HEK293 (cell line): ENCODE measurements at regions not wholly inside any gene's neighbourhood (a gene's known extent, or its start where the extent isn't known, plus 50 kb on each side); places are given as distances from the start of the nearest gene placed in this dataset.

Experiments used
- HOXA7 ChIP-seq: sonication (generic); formaldehyde crosslinking; IDR thresholded peaks from 2 replicates; pipeline ENCODE4 v1.8.1; 2022; ENCODE audit warnings: missing genetic modification reagents, borderline replicate concordance
- SALL2 ChIP-seq: fragments of 450-650 bp; formaldehyde crosslinking; IDR thresholded peaks from 2 replicates; pipeline ENCODE4 v1.5.0; 2017; ENCODE audit warnings: missing biosample characterization, mild to moderate bottlenecking, missing genetic modification characterization, borderline replicate concordance
- YY1 ChIP-seq: fragments of 450-650 bp; formaldehyde crosslinking; IDR thresholded peaks from 2 replicates; pipeline ENCODE4 v1.5.1; 2018; ENCODE audit warnings: missing biosample characterization, missing genetic modification characterization
- ZNF133 ChIP-seq: fragments of 450-650 bp; formaldehyde crosslinking; IDR thresholded peaks from 2 replicates; pipeline ENCODE4 v1.5.1; 2016; ENCODE audit warnings: missing biosample characterization, missing genetic modification characterization
- ZNF626 ChIP-seq: fragments of 450-650 bp; sonication (Bioruptor Pico); formaldehyde crosslinking; IDR thresholded peaks from 2 replicates; pipeline ENCODE4 v1.5.1; 2018; ENCODE audit warnings: missing biosample characterization, missing genetic modification characterization, inconsistent platforms
- ZNF660 ChIP-seq: fragments of 450-650 bp; IDR thresholded peaks from 2 replicates; pipeline ENCODE4 v1.5.1; 2018; ENCODE audit warnings: missing biosample characterization, mild to moderate bottlenecking, missing genetic modification characterization
- ZNF747 ChIP-seq: fragments of 450-650 bp; formaldehyde crosslinking; IDR thresholded peaks from 2 replicates; pipeline ENCODE4 v1.5.1; 2016; ENCODE audit warnings: missing biosample characterization, missing genetic modification characterization
- ZNF843 ChIP-seq: fragments of 450-650 bp; formaldehyde crosslinking; IDR thresholded peaks from 2 replicates; pipeline ENCODE4 v1.5.1; 2016; ENCODE audit warnings: missing biosample characterization, missing genetic modification characterization
- TF ChIP-seq, protein P1 (sequence below): fragments of 450-650 bp; formaldehyde crosslinking; IDR thresholded peaks from 2 replicates; pipeline ENCODE4 v1.5.1; 2016; ENCODE audit warnings: missing biosample characterization, missing genetic modification characterization
- TF ChIP-seq, protein P2 (sequence below): fragments of 450-650 bp; formaldehyde crosslinking; optimal IDR thresholded peaks from 2 replicates; pipeline ENCODE3; 2016; ENCODE audit warnings: missing biosample characterization, mild to moderate bottlenecking, missing genetic modification characterization
- TF ChIP-seq, protein P3 (sequence below): fragments of 450-650 bp; formaldehyde crosslinking; IDR thresholded peaks from 2 replicates; pipeline ENCODE4 v1.5.1; 2016; ENCODE audit warnings: missing biosample characterization, missing genetic modification characterization
- TF ChIP-seq, protein P4 (sequence below): IDR thresholded peaks from 2 replicates; pipeline ENCODE4 v1.6.1; 2011; ENCODE audit warnings: mild to moderate bottlenecking, low read depth, low read length, borderline replicate concordance

DNA sequence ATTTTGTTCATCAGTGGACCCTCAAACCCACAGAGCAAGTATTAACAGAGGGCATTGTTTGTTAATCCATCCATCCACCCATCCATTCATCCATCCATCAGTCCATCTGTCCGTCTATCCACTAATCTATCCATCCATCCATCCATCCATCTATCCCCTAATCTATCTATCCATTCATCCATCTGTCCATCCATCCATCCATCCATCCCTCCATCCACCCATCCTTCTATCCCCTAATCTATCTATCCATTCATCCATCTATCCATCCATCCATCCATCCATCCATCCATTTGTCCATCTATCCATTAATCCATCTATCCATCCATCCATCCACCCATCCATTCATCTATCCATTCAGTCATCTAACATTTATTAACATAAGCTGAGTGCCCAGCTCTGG lies 307.3 kb downstream of the MIAT start:
- TF ChIP-seq YY1 (tag by site-specific recombination) (no peak), SALL2 (tag by site-specific recombination) (no peak), ZNF133 (tag by site-specific recombination) (no peak), ZNF747 (no peak), ZNF843 (no peak), ZNF626 (tag by site-specific recombination) (no peak), HOXA7 (CRISPR knock-in tag) (no peak), ZNF660 (tag by site-specific recombination) (no peak)
- TF ChIP-seq, protein P1, sequence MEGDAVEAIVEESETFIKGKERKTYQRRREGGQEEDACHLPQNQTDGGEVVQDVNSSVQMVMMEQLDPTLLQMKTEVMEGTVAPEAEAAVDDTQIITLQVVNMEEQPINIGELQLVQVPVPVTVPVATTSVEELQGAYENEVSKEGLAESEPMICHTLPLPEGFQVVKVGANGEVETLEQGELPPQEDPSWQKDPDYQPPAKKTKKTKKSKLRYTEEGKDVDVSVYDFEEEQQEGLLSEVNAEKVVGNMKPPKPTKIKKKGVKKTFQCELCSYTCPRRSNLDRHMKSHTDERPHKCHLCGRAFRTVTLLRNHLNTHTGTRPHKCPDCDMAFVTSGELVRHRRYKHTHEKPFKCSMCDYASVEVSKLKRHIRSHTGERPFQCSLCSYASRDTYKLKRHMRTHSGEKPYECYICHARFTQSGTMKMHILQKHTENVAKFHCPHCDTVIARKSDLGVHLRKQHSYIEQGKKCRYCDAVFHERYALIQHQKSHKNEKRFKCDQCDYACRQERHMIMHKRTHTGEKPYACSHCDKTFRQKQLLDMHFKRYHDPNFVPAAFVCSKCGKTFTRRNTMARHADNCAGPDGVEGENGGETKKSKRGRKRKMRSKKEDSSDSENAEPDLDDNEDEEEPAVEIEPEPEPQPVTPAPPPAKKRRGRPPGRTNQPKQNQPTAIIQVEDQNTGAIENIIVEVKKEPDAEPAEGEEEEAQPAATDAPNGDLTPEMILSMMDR (tag by site-specific recombination) = no peak
- TF ChIP-seq, protein P2, sequence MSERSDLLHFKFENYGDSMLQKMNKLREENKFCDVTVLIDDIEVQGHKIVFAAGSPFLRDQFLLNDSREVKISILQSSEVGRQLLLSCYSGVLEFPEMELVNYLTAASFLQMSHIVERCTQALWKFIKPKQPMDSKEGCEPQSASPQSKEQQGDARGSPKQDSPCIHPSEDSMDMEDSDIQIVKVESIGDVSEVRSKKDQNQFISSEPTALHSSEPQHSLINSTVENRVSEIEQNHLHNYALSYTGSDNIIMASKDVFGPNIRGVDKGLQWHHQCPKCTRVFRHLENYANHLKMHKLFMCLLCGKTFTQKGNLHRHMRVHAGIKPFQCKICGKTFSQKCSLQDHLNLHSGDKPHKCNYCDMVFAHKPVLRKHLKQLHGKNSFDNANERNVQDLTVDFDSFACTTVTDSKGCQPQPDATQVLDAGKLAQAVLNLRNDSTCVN (tag by site-specific recombination) = no peak
- TF ChIP-seq, protein P3, sequence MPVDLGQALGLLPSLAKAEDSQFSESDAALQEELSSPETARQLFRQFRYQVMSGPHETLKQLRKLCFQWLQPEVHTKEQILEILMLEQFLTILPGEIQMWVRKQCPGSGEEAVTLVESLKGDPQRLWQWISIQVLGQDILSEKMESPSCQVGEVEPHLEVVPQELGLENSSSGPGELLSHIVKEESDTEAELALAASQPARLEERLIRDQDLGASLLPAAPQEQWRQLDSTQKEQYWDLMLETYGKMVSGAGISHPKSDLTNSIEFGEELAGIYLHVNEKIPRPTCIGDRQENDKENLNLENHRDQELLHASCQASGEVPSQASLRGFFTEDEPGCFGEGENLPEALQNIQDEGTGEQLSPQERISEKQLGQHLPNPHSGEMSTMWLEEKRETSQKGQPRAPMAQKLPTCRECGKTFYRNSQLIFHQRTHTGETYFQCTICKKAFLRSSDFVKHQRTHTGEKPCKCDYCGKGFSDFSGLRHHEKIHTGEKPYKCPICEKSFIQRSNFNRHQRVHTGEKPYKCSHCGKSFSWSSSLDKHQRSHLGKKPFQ (tag by site-specific recombination) = no peak
- TF ChIP-seq, protein P4, sequence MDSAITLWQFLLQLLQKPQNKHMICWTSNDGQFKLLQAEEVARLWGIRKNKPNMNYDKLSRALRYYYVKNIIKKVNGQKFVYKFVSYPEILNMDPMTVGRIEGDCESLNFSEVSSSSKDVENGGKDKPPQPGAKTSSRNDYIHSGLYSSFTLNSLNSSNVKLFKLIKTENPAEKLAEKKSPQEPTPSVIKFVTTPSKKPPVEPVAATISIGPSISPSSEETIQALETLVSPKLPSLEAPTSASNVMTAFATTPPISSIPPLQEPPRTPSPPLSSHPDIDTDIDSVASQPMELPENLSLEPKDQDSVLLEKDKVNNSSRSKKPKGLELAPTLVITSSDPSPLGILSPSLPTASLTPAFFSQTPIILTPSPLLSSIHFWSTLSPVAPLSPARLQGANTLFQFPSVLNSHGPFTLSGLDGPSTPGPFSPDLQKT = no peak
